Esophagus muscularis mucosa (tissue), 4 donors: ENCODE measurements at regions not wholly inside any gene's neighbourhood (a gene's known extent, or its start where the extent isn't known, plus 50 kb on each side); places are given as distances from the start of the nearest gene placed in this dataset.

Source experiments
- EP300 ChIP-seq: sonication (generic); formaldehyde crosslinking; IDR thresholded peaks from one replicate; pipeline ENCODE4 v1.6.1; 2017; ENCODE audit warnings: antibody characterized with exemption
- POLR2A ChIP-seq: fragments of 450-650 bp; IDR thresholded peaks from one replicate; pipeline ENCODE4 v1.6.1; 2017; ENCODE audit warnings: antibody characterized with exemption, moderate library complexity, mild to moderate bottlenecking, low read depth
- POLR2AphosphoS5 ChIP-seq, 2 donors: sonication (generic); formaldehyde crosslinking; IDR thresholded peaks; one replicate each; pipeline ENCODE4 v1.6.1; 2017; ENCODE audit warnings: antibody characterized with exemption in 2 of 2
- TF ChIP-seq, protein P1 (sequence below), 3 experiments: fragments of 200-600 bp in 2 of 3; fragments of 450-650 bp in 1 of 3; sonication (generic) in 2 of 3; IDR thresholded peaks; one replicate each; pipeline ENCODE4 v1.5.1; 2017 to 2019; ENCODE audit warnings: antibody characterized with exemption in 3 of 3, mild to moderate bottlenecking in 2 of 3, moderate library complexity in 1 of 3

GRCh38 chr1:99361406-99361805 is 97.1 kb downstream of the PLPPR4 start:
- TF ChIP-seq, protein P1, sequence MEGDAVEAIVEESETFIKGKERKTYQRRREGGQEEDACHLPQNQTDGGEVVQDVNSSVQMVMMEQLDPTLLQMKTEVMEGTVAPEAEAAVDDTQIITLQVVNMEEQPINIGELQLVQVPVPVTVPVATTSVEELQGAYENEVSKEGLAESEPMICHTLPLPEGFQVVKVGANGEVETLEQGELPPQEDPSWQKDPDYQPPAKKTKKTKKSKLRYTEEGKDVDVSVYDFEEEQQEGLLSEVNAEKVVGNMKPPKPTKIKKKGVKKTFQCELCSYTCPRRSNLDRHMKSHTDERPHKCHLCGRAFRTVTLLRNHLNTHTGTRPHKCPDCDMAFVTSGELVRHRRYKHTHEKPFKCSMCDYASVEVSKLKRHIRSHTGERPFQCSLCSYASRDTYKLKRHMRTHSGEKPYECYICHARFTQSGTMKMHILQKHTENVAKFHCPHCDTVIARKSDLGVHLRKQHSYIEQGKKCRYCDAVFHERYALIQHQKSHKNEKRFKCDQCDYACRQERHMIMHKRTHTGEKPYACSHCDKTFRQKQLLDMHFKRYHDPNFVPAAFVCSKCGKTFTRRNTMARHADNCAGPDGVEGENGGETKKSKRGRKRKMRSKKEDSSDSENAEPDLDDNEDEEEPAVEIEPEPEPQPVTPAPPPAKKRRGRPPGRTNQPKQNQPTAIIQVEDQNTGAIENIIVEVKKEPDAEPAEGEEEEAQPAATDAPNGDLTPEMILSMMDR (IDR thresholded peaks at IDR 0.05) = no peak
- TF ChIP-seq EP300 (no peak), POLR2AphosphoS5 (IDR thresholded peaks at IDR 0.05) (no peak), POLR2A (no peak)
